ENCODE measurements at regions not wholly inside any gene's neighbourhood (a gene's known extent, or its start where the extent isn't known, plus 50 kb on each side); places are given as distances from the start of the nearest gene placed in this dataset.

DNA sequence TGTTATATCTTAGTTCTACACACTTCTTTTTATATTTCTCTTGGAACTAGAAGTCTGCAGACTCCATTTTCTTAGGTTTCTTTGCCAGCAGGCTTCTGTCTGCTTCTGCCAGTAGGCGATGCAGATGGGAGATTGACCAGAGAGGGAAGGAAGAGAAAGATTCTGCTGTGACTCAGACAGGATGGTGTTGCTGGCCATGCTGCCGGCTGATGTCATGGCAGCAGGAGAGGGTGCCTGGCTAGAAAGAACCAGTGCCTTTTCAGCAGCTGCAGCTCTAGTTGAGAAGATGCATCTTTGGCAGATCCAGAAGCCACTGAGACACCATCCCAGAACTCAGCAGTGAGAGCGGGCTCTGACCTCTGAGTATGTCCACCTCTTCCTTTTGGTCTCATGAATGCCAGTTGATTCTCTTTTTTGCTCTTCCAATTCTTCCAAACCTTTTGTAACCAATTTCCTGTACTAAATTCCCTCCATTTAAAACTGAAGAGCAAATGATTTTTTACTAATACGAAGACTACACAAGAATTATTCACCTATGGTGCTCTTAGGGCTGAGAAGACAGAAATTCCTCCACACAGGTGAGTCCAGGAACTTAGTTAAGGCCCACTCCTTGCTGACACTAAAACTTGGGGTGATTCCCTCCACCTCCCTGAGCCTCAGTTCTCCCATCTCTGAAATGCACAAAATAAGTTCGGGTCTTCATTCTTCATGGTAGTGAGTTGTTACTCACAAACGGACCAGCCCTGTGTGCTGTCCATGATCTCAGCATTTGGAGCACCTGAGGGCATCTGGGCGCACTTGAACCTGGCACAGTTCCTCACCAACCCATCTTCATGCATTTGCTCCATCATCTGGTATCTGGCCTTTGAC lies 200.7 kb downstream of the MYCN start:
- H3K9me3 ChIP-seq (ENCODE audit: control insufficient read depth, low read depth, low read length) = no peaks in the 10 kb centered on the region
- H3K27ac ChIP-seq (ENCODE audit: low read length) = no peak overlapping the region
- no peak overlapping the region for H3K4me3 ChIP-seq (ENCODE audit: low read length)
- no peaks in the 10 kb centered on the region for H3K27me3 ChIP-seq (ENCODE audit: control insufficient read depth, insufficient read depth, low read length)
- H3K4me1 ChIP-seq (ENCODE audit: control insufficient read depth, low read depth, low read length) = peaks cover 8% of the 10 kb centered on the region
- no peak overlapping the region for H3K9ac ChIP-seq (ENCODE audit: low read length)
- H3K36me3 ChIP-seq (ENCODE audit: control insufficient read depth, low read depth, low read length) = no peaks in the 10 kb centered on the region

DNA sequence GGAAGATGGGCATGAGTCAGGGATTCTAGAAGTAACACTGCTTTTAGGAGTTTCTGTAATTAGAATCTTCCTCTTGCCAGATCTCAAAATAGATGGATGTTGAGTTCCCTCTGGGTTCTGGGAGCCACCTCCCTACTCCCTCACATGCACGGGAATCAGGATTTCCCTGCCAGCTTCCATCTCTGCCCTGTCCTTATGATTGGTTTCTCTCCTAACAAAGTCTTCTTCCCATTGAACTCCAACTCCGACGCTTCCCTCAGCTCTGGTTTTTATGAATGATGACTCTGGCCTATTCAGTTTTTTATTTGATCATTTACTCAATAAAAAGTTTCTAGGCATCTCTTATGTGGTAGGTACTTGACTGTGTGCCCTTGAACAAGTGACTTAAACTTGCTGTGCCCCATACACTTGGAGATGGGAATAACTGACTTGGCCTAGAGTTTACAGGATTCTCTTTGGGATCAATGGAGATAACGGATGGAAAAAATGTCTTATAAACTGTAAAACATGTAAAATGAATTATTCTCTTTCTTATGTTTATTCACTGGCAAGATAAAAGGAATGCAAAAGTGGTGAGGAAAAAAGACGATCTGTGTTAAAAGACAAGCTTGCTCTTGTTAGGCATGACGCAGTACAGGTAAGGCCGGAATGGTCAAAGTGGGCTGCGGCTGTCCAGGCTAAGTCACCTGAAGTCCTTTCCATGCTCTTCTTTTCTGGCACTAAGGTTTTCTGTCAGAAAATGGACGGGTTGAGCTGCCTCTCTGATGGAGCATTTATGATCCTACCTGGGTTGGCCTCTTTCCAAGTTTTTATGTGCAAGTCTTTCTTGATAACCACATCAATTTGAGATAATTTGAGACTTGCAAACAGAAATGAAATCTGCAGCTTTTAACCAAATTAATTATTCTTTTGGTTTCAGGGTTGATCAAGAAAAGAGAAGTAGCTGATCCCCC lies 199.6 kb downstream of the MYCN start:
- H3K27me3 ChIP-seq (ENCODE audit: control insufficient read depth, insufficient read depth, low read length) = no peaks in the 10 kb centered on the region
- H3K9ac ChIP-seq (ENCODE audit: low read length) = no peak overlapping the region
- no peak overlapping the region for H3K27ac ChIP-seq (ENCODE audit: low read length)
- H3K9me3 ChIP-seq (ENCODE audit: control insufficient read depth, low read depth, low read length) = no peaks in the 10 kb centered on the region
- no peaks in the 10 kb centered on the region for H3K36me3 ChIP-seq (ENCODE audit: control insufficient read depth, low read depth, low read length)
- peaks cover 8% of the 10 kb centered on the region for H3K4me1 ChIP-seq (ENCODE audit: control insufficient read depth, low read depth, low read length)
- H3K4me3 ChIP-seq (ENCODE audit: low read length) = no peak overlapping the region

DNA sequence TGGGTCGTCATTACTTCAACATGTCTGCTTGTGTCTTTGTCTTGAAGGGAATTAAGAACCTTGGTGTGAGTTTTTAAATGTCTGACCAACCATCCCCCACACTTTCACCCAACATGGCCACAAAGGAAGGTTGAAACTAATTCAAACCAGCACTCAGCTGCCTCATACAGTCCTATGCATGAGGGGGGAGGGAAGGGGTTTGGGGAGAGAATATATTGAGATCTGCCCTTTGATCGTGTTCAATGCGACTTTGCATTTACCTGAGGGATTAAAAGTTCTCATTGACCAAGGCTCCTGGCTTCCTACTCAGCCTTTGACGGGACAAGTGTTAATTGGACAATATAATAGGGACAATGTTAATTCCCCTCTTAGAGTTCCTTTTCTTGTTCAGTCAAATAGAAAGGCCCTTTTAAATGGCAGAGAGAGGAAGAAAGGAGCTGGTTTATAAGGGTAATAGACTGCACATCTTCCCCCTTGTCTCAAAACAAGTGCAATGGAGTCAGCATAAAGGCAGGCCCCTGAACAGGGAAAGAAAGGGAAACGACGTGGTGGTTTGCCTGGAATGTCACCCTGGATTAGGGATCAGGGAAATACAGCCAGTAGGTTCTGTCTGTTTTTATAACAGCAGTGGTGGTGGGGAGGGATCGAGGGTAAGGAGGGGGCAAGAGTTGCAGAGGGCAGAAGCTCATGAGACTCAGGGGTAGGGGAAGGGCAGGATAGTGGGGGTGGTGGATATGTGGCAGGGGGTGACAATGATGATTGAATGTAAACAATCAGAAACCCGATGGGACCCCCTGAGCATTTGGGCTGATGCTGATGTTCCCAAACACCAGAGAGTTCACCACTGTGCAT lies 198.7 kb downstream of the MYCN start:
- H3K4me3 ChIP-seq (ENCODE audit: low read length) = no peak overlapping the region
- no peaks in the 10 kb centered on the region for H3K36me3 ChIP-seq (ENCODE audit: control insufficient read depth, low read depth, low read length)
- H3K27me3 ChIP-seq (ENCODE audit: control insufficient read depth, insufficient read depth, low read length) = no peaks in the 10 kb centered on the region
- H3K9ac ChIP-seq (ENCODE audit: low read length) = no peak overlapping the region
- no peak overlapping the region for H3K27ac ChIP-seq (ENCODE audit: low read length)
- H3K4me1 ChIP-seq (ENCODE audit: control insufficient read depth, low read depth, low read length) = peaks cover 8% of the 10 kb centered on the region
- H3K9me3 ChIP-seq (ENCODE audit: control insufficient read depth, low read depth, low read length) = no peaks in the 10 kb centered on the region

DNA sequence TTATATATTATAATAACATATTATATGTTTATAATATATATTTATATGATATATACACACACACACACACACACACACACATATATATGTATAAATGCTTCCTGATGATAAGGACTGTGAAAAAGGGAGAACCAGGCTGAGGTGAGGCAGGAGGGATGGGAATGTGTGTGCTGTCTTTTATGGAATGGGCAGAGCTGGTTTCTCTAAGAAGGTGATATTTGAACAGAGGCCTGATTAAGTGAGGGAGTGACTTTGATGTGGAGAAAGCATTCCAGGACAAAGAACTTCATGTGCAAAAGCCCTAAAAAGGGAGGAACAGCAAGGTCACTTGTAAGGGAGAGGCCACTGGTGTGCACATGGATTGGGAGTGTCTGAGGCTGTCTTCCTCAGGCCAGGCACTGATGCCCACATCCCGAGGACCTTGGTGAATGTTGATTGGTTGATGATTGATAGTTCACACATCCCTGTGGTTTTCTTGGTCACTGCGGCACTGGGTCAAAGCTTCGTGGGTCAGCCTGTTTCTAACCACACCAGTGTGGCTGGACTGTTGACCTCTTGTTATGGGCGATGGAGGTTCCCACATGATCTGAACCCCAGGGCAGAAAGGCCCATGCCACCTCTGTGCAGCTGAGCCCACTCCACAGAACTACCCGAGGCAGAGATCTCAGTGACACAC lies 196.9 kb downstream of the MYCN start:
- Histone ChIP-seq H3K9me3 (ENCODE audit: control insufficient read depth, low read depth, low read length) (no peaks in the 10 kb centered on the region), H3K27ac (ENCODE audit: low read length) (no peak overlapping the region), H3K27me3 (ENCODE audit: control insufficient read depth, insufficient read depth, low read length) (no peaks in the 10 kb centered on the region), H3K9ac (ENCODE audit: low read length) (no peak overlapping the region), H3K4me3 (ENCODE audit: low read length) (no peak overlapping the region), H3K4me1 (ENCODE audit: control insufficient read depth, low read depth, low read length) (peaks cover 8% of the 10 kb centered on the region), H3K36me3 (ENCODE audit: control insufficient read depth, low read depth, low read length) (no peaks in the 10 kb centered on the region)

DNA sequence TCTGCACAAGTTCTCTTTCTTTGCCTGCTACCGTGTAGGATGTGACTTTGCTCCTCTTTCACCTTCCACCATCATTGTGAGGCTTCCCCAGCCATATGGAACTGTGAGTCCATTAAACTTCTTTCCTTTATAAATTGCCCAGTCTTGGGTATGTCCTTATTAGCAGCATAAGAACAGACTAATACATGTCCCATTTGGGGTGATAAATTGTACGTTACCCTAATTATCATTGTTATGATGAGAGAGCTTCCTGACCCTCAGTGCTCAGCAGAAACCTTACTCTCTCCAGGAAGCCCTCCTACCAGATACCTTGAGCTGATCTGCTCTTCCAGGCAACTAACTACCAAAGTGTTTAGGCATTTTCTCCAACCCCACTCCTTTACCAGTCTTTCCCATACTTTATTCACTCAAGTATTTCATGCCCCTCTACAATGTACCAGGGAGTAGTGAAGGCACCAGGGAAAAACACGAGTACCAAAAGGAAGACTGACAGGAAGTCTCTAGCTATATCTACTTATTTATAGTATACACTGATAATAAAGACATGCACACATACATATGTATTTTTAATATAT lies 196.2 kb downstream of the MYCN start:
- H3K36me3 ChIP-seq (ENCODE audit: control insufficient read depth, low read depth, low read length) = no peaks in the 10 kb centered on the region
- H3K27ac ChIP-seq (ENCODE audit: low read length) = no peak overlapping the region
- H3K9ac ChIP-seq (ENCODE audit: low read length) = no peak overlapping the region
- no peaks in the 10 kb centered on the region for H3K9me3 ChIP-seq (ENCODE audit: control insufficient read depth, low read depth, low read length)
- no peaks in the 10 kb centered on the region for H3K27me3 ChIP-seq (ENCODE audit: control insufficient read depth, insufficient read depth, low read length)
- no peak overlapping the region for H3K4me3 ChIP-seq (ENCODE audit: low read length)
- H3K4me1 ChIP-seq (ENCODE audit: control insufficient read depth, low read depth, low read length) = peaks cover 8% of the 10 kb centered on the region

DNA sequence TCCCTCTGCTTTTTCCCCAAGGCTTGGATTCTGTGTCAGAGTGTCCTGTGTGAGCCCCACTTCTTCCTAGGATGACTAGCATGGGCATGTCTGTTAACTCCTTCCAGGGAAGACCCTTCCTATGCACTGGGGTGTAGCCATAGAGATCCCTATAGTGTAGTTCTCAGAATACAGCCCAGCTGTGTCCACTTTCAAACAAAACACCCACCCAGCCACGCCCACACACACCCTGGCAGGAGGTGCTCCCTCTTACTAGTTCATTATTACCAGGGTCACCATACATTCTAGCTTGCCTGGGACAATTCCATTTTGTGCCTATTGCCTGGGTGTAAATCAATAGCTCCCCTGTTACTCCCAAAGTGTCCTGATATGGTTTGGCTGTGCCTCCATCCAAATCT lies 195.6 kb downstream of the MYCN start:
- H3K27me3 ChIP-seq (ENCODE audit: control insufficient read depth, insufficient read depth, low read length) = no peaks in the 10 kb centered on the region
- no peak overlapping the region for H3K9ac ChIP-seq (ENCODE audit: low read length)
- H3K27ac ChIP-seq (ENCODE audit: low read length) = no peak overlapping the region
- no peak overlapping the region for H3K4me3 ChIP-seq (ENCODE audit: low read length)
- H3K9me3 ChIP-seq (ENCODE audit: control insufficient read depth, low read depth, low read length) = no peaks in the 10 kb centered on the region
- peaks cover 8% of the 10 kb centered on the region for H3K4me1 ChIP-seq (ENCODE audit: control insufficient read depth, low read depth, low read length)
- no peaks in the 10 kb centered on the region for H3K36me3 ChIP-seq (ENCODE audit: control insufficient read depth, low read depth, low read length)

DNA sequence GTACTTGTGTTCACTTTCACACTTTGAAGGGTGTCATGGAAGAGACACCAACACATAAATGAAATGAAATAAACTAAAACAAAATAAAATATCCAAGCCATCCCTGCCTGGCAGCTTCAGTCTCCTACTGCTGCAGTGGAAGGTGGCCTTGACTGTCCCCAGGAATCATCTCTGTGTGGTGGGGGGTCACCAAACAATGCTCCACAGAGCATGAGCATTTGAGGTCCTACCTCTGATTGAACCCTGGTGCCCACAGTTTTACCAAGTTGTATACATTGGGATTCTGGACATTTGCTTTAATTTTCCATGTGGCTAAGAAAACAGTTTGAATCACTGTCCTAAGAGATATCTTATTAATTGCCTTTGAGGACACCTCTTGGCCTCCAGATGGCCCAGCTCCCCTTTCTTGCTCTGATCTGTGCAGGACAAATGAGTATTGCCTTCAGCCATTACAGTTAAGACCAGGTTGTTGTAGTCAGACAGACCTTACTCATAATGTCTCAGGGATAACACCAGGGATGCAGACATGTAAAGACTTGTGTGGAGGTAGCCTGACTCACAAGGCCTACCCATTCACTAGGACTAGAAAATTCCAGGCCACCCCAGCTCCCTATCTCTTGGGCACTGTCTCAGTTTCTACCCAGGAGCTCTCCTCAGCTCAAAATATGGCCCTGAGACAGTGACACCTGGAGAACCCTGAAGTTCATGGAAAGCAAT lies 195.0 kb downstream of the MYCN start:
- H3K36me3 ChIP-seq (ENCODE audit: control insufficient read depth, low read depth, low read length) = no peaks in the 10 kb centered on the region
- no peak overlapping the region for H3K27ac ChIP-seq (ENCODE audit: low read length)
- peaks cover 8% of the 10 kb centered on the region for H3K4me1 ChIP-seq (ENCODE audit: control insufficient read depth, low read depth, low read length)
- no peak overlapping the region for H3K9ac ChIP-seq (ENCODE audit: low read length)
- H3K27me3 ChIP-seq (ENCODE audit: control insufficient read depth, insufficient read depth, low read length) = no peaks in the 10 kb centered on the region
- H3K4me3 ChIP-seq (ENCODE audit: low read length) = no peak overlapping the region
- no peaks in the 10 kb centered on the region for H3K9me3 ChIP-seq (ENCODE audit: control insufficient read depth, low read depth, low read length)

DNA sequence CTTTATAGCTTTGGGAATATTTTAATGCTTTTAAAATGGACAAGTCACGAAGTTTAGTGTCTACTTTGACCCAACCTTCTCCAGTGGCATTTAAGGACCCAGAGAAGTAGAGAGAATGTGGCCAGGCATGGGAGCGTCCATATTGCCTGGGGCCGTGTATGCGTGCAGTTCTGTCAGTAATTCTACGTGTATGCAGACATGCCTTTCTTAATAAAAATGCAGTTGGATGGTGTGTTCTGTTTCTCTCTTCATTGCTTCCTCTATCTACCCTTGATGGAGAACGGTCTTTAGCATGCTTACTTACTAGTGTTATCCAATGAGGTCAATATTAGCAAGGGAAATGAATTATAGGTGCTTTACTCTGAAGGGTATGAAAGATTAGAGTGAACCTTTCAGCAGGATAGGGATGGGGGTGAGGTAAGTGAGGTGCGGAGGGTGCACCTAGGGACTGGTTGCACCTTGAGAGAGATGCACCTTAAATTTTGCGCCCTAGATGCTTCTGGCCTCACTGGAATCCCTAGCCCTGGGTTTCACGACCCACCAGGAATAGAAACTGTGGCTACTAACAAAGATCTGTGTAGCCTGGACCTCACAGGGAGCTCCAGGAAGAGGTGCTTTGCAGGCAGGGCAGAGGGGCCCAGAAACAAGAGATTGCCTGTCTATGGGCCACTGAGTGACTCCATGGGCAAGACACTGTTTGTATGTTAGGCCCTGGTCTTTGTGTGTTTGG lies 194.3 kb downstream of the MYCN start:
- H3K27me3 ChIP-seq (ENCODE audit: control insufficient read depth, insufficient read depth, low read length) = no peaks in the 10 kb centered on the region
- no peaks in the 10 kb centered on the region for H3K36me3 ChIP-seq (ENCODE audit: control insufficient read depth, low read depth, low read length)
- no peak overlapping the region for H3K4me3 ChIP-seq (ENCODE audit: low read length)
- no peak overlapping the region for H3K9ac ChIP-seq (ENCODE audit: low read length)
- H3K9me3 ChIP-seq (ENCODE audit: control insufficient read depth, low read depth, low read length) = no peaks in the 10 kb centered on the region
- H3K27ac ChIP-seq (ENCODE audit: low read length) = no peak overlapping the region
- H3K4me1 ChIP-seq (ENCODE audit: control insufficient read depth, low read depth, low read length) = peaks cover 8% of the 10 kb centered on the region

DNA sequence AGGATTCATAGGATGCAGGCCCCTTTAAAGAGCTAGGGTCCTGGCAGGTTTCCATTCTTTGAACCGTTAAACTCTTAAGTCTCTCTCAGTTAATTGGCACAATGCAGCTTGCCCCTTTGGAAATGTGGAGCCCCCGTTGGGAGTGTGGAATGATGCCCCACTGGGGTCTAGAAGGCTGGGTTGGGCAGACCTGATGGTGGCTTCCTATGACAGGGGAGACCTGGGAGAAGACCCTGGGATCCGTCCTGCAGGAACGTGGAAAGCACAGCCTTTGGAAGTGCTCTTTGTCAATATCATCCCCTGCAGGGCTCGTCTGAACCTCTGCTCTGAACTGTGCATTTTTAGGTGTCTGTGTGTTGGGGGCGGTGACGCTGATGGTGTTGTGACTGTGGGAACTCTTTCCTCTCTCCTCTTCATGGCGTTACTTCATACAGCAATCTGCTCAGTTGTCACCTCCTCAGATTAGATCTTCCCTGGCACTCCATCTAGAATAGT lies 190.6 kb downstream of the MYCN start:
- Histone ChIP-seq H3K27me3 (ENCODE audit: control insufficient read depth, insufficient read depth, low read length) (no peaks in the 10 kb centered on the region), H3K9ac (ENCODE audit: low read length) (no peak overlapping the region), H3K9me3 (ENCODE audit: control insufficient read depth, low read depth, low read length) (no peaks in the 10 kb centered on the region), H3K27ac (ENCODE audit: low read length) (no peak overlapping the region), H3K4me3 (ENCODE audit: low read length) (no peak overlapping the region), H3K4me1 (ENCODE audit: control insufficient read depth, low read depth, low read length) (no peaks in the 10 kb centered on the region), H3K36me3 (ENCODE audit: control insufficient read depth, low read depth, low read length) (no peaks in the 10 kb centered on the region)

DNA sequence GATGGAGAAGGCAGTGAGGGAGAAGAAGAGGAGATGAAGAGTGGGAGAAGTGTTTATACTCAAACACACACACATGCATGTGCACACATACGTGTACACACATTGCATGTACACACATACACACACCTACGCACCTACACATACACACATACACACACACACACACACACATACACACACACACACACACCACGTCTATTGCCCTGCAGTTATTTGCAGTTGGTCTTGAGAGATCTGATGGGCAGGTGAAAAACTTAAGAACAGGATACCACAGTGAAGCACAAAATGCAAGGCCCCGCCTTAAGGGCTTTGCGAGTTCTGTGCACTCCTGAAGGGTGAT lies 190.2 kb downstream of the MYCN start:
- no peaks in the 10 kb centered on the region for H3K27me3 ChIP-seq (ENCODE audit: control insufficient read depth, insufficient read depth, low read length)
- no peaks in the 10 kb centered on the region for H3K4me1 ChIP-seq (ENCODE audit: control insufficient read depth, low read depth, low read length)
- H3K4me3 ChIP-seq (ENCODE audit: low read length) = no peak overlapping the region
- H3K9me3 ChIP-seq (ENCODE audit: control insufficient read depth, low read depth, low read length) = no peaks in the 10 kb centered on the region
- no peak overlapping the region for H3K9ac ChIP-seq (ENCODE audit: low read length)
- no peaks in the 10 kb centered on the region for H3K36me3 ChIP-seq (ENCODE audit: control insufficient read depth, low read depth, low read length)
- H3K27ac ChIP-seq (ENCODE audit: low read length) = no peak overlapping the region

Measured in iPS-18a (cell line).